GM19467 (cell line): ENCODE measurements at regions not wholly inside any gene's neighbourhood (a gene's known extent, or its start where the extent isn't known, plus 50 kb on each side); places are given as distances from the start of the nearest gene placed in this dataset.
"Not testable (repeated sequence)": the region's sequence is repeated elsewhere in the genome, so short reads cannot be mapped to it uniquely, and the experiment has no call there.

Experiments used
- ATAC-seq: cut with Tn5 transposase; IDR thresholded peaks from one replicate; pipeline ENCODE4 v1.9.1; 2021; ENCODE audit warnings: mild to moderate bottlenecking, moderate library complexity; ENCODE audit not compliant: unreplicated experiment

DNA sequence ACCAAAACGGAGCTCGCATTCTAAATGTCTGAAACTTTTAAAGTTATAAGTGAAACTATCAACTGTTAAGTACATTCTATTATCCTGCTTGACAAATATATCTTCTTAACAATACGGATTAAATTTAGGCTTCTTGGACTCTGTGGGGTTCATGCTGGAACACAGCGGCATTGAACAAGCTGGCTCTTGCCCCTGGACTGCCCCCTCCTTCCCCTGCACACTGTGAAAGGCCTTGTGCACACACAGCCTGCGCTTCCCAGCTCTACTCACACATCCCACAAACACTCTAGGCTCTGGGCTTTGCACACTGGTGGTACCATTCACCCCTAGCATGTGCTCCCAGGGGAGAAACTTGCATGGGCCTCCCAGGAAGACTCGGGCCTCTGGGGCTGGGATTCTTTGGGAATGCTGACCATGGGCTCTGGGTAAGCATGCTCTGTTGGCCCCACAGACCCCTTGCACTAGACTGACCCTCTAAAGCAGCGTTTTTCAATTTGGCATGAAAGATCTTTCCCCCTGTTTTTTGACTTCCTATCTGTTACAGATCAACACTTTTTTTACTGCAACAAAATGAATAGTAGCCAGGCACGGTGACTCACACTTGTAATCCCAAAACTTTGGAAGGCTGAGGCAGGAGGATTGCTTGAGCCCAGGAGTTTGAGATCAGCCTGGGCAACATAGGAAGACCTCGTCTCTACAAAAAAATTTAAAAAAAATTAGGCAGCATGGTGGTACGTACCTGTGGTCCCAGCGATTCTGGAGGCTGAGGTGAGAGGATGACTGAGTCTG is 96.2 kb upstream of the CPM start:
- no peak for ATAC-seq

DNA sequence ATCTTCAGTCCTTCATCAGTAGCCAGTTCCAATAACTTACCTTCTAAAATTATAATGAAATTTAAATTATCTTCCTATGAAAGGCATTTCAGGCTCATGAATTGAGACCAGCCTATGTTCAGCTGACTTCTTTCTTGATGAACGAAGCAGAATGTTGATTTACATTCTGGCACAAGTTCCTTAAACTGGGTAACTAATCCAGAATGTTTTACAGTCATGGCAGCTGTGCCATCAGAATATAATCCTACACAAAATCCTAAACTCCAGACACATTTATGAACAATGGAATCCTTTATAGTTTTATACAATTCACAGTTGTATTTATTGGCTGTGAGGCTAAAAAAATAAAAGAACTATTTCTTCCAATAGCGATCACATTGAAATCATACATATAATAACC is 97.3 kb upstream of the CPM start:
- ATAC-seq, result no peak

DNA sequence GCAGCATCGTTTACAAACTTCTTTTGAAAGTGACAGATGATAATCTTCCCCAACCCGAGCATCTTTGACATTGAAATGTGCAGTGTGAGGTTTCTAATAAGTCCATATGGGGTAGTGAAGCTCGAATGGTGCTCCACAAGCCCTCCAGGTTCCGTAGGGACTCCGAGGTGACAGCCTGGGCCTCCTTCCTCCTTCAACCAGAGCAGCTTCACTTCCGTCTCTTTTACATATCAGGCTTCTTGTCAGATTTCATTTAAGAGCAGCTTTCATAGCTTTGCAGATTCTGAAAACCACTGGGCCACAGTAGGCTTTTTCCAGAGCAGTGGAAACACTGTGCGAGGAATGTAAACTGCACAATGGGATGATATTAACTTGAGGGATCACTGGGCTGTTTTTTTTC is 103.6 kb upstream of the CPM start:
- ATAC-seq, result no peak

DNA sequence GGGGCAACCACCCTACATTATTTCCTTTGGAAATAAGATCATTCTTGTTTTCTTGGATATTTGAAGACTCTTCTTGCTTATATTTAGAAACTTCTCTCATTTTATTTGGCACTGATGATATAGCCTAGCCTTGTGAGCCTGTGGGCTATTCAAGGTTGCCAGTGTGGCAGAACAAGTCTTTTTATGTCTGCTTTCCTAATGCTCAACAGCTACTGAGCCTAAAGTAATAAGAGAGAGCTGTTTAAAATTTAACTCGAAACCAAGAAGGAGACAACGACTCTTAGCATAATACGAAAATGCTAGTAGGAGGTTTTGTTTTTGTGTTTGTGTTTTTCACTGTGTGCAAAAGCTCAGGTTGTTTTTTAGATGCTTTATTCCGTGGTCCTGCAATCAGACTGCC is 104.0 kb upstream of the CPM start:
- ATAC-seq, result no peak

DNA sequence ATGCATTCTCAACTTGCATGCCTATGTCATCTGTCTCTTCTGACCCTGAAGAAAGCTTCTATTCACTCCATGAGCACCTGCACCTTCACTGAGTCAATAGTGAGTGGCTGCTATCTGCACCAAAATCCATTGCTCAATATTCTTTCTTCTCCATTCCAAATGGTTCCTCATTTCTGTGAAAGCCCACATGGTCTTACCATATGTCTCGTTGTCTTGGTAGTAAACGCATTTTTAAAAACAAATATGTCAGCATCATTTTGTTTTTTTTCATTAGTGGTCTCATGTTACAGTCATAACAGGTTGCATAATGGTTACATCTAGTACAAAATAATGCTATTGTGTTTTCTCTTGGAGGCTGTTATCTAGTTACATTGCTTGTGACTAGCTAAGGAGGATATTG is 106.9 kb upstream of the CPM start:
- ATAC-seq, result no peak

DNA sequence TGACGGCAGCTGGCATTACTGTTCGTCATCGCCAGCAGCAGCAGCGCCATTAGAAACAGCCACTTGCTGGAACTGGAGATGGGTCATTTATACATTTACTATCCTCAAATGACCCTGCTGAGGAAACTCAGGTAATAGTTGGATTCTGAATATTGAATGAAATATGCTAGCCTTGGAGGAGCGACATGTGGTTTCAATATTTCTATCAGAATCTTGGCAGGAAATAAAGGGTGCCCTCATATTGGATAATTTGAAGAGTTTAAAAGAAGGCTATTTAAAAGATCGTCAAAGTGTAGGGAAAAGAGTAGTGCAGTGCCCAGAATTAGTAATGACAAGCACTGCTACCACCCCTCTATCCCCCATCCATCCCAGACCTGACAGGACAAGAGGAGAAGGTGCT is 109.6 kb upstream of the CPM start:
- ATAC-seq, result no peak

DNA sequence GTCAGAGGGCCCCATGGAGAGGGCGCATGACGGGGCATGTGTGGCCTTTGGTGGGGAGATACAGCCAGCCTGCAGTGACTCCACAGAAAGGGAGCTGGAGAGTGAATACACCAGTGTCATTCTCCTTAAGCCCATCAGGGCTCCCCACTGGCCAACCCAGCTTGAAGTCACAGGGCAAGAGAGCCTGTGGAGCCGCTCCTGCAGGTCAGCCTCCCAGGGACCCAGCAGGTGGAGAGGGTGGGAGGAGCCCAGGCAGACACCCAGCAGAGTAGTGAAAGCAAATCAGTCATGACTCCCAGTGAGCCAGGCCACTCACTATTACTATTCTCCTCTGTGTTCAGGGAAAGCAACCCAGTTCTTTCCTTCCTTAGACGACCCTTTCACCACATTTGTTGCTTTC is 110.0 kb upstream of the CPM start:
- ATAC-seq, result no peak

DNA sequence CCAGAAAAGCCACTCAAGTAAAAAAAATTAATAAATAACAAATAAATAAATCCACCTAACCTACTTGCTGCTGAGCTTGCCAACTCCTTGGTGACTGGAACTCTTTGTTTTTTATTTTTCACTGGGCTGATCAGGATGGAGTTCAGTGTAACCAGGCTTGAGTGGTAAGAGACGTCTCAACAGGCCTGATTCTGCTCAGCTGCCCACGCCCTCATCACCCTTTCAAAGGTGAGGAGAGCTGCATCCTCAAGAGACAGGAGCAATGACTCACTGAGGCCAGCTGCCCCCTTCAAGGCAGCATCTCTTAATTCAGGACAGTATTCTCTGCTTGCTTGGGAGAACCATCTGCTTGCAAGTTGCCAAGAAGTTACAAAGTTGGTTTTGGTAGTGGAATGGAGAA is 111.9 kb upstream of the CPM start:
- no peak for ATAC-seq

DNA sequence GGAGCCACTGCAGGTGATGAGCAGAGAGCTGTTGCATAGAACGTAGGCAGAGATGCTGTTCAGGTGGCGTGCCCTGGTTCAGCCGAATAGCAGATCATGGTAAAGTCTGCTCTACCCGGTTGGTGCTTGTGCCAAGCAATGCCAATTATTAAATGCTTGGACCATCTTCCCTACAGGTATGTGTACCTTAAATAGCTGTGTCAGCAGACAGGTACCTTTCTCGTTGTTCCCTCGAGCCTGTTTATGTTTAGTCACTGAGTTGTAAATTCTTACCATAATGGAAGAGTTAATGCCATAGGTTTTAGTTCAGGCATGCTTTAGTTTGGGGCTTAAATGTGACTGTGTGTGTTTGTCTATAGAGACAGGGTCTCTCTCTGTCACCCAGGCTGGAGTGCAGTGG is 112.5 kb upstream of the CPM start:
- ATAC-seq, result no peak

DNA sequence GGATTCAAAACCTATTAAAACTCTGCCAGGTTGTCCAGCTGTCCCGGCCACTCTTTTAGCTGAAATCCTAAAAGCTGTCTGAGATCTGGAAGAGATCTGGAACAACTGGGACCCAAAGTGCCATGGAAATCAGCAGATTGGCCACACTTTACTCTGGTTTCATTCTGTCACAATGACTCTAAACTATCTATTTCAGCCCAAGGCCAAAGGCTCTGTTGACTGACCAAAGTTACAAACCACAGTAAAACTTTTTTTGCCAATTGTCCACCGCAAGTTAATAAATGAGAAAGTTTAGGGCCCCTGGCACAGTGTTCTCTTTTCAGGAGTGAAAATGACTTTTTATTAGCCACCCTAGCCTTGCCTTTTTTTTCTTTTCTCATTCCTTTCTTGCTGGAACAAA is 113.4 kb upstream of the CPM start:
- ATAC-seq, result no peak

DNA sequence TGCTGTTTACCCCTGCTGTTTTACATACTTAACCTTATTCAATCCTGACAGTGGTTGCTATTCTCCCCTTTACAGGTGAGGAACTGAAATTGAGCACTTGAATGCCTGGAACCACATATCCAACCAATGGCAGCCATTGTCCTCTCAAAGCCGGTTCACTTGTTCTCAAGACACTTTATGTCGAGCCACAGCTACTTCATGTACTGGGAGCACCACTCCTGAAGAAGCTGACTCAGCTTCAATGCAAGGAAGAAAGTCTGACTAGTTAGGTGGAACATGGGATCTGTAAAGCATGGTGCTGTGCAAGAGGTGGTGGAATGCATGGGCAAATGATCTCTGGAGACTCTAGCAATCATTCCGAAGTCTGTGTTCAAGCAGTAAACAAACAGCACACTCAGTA is 113.9 kb upstream of the CPM start:
- no peak for ATAC-seq

DNA sequence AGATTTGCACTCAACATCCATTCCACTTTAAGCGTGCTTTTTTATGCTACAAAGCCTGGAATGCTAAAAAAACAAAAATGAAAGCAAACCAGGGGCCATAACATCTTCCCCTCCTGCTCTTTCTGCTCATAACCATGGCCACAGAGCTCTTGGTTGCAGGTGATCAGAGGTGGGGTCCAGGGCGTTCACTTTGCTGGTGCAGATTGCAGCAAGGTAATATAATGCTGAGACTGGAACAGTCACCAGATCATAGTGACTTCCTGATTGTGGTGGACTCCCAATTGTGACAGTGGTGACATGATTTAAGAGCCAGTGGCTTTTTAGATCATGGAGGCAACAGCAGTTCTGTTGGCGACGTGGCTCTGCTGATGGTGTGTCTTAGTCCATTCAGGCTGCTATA is 115.0 kb upstream of the CPM start:
- ATAC-seq, result no peak

DNA sequence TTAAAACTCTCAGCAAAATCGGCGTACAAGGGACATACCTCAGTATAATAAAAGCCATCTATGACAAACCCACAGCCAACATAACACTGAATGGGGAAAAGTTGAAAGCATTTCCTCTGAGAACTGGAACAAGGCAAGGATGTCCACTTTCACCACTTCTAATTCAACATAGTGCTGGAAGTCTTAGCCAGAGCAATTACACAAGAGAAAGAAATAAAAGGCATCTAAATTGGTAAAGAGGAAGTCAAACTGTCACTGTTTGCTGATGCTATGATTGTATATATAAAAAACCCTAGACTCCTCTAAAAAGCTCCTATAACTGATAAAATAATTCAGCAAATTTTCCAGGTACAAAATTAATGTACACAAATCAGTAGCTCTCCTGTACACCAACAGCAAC is 116.9 kb upstream of the CPM start:
- not testable (repeated sequence) for ATAC-seq

DNA sequence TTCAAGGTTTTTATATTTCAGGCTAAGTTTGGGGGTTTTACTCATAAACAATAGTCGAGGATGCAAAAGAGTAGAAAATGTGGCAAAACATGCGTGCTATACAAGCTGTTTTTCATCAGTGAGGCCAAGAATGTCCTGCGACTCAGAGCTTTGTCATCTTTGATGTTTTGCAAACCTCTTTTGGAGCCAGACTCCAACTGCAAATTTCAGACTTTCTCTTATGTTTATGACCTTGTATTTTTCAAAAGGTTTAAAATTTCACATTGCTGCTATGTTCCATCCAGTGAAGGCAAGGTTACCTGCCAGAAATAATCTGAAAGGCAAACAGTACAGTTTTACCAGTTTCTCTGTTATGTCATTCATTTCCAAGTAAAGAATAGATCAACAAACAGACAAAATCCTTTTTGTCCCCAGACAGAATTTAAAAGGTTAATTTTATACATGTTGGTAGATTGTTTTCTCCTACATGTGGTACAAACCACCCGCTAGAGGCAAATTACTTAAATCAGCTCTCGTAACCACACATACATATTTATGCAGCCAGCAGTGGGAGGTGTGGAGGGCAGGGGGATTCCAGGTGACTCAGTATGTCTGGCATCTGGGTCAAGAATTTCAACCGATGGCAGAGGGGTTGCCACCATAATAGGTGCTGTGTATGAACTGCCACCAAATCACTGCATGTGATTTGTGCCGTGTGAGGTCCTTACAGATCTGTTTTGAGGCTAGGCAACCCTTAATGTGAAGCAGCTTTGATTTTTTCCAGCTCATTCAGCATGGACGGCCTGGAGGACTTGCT is 119.8 kb upstream of the CPM start:
- no peak for ATAC-seq

DNA sequence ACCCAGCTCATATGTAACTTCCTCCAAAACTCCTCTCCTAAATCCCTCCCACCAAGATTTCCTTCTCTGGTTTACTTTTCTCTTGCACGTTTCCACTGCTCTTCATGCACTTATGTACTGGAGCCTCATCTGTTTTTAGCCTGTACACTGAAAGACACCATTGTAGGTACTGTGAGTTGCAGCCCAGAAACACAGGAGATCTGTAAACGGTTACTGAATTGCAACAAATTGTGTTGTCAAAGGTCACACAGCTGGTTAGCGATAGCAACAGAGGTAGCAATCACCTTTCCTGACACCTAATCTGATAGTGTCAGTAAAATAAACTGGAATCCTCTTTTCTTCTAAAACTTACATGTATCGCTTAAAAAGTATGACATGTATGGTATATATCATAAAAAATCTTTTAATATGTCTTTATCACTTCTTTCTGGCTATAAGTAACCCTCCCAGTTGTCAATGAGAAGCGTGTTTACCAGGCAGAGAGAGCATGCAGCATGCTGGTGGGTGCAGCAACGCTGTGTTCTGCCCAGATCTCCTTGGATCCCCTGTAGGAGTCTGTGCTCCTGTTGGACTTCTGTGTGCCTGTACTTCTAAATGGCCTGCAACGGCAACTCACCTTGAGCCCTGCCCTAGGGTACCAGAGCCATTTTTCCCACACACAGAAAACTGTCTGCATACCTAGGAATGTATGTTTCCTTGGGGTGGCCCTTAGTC is 121.5 kb upstream of the CPM start:
- no peak for ATAC-seq

DNA sequence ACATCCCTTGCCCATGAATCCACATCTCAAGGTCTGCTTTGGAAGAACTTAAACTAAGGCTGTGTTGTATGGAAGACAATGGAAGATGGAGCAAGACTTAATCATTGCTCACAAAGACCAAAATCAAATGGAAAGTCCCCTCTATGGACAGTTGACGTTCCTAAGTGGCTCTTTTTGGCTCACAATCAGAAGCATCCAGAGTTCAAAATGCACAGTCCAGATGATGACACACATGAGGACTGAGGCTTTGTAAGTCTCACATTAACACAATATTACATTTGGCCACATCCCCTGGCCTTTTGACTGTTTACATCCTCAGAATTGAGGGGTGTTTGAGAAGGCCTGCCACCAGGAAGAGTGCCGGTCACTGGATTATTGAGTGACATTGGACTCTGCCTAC is 122.3 kb upstream of the CPM start:
- ATAC-seq, result no peak

DNA sequence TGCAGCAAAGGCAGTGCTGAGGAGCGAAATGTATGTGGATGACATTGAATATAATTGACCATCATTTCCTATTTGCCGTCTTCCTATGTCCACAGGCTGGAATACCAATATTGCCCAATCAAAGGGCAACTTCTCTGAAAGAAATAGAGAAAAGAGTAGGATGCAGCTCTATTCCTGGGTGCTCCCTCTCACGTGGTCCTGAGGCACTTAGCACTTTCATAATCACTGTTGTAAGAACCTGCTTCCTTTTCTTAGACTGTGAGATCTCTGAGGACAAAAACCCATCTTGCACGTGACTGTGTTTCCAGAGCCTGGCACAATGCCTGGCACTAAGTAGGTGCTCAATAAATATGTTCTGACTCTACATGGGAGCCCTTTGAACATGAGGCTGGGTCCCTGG is 122.7 kb upstream of the CPM start:
- no peak for ATAC-seq

DNA sequence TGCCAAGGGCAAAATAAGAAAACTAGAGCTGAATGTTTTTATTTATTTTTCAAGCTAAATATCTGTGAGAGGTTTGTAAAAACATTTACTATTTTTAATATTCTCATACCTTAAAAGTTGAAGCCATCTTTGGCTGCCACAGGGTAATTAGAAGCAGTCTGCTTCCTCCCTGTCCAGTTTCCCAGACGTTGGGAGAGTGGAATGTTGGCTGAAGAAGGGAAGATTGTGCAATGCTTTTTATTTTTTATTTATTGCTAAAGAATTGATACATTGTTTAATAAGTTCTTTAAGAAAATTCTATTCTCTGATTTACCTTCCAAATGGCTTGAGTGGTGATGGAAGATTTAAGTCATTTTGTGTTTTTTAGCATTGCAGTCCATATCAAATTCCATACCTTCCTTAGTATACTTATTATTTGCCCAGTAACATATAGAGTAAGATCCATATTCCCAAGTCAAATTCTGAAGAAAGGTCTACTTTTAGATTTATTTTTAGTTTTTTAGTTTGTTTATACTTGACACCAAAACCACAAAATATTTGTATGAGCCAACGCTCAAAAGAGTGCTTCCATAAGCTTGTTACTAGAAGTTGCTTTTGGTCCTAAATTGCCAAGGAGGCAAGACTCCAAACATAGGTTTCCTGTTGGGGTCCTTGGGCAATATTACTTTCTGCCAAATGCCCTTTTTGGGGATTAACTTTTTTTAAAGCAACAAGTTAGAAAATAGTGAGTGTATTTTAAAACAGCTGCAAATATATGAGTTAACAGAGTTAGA is 124.0 kb upstream of the CPM start:
- ATAC-seq, result no peak

DNA sequence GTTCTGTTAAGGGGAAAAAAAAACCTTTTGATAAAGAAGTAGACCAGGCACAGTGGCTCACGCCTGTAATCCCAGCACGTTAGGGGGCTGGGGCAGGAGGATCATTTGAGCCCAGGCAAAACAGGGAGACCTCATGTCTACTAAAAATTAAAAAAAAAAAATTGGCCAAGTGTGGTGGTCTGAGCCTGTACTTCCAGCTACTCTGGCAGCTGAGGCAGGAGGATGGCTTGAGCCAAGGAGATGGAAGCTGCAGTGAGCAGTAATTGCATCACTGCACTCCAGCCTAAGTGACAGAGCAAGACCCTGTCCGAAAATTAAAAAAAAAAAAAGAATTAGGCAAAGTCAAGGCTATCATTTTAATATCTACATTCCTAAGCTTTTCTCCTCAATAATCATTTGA is 124.8 kb upstream of the CPM start:
- no peak for ATAC-seq

DNA sequence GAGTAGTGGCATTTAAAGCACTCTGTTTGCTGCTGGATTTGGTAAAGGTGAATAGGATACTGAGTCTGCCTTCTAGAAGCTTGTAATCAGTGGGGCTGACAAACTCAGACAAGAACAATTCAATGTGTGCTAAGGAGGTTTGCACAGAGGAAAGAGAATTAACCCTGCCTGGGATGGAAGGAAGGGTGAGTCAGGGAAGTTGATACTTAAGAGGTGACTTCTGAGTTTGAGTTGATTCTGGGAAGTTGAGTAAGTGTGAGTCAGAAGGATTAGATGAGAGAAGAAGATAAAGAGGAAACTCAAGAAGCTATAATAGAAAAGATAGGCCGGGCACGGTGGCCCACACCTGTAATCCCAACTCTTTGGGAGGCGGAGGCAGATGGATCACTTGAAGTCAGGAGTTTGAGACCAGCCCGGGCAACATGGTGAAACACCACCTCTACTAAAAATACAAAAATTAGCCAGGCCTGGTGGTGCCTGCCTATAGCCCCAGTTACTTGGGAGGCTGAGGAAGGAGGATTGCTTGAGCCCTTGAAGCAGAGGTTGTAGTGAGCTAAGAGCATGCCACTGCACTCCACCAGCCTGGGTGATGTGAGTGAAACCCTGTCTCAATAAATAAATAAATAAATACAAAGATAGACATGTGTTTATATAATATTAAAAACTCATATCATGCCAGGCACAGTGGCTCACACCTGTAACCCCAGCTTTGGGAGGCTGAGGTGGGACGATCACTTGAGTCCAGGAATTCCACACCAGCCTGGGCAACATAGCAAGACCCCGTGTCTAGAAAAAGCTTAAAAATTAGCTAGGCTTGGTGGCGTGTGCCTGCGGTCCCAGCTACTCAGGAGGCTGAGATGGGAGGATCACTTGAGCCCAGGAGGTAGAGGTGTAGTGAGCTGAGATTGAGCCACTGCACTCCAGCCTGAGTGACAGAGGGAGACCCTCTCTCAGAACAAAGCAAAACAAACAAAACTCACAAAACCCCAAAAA is 126.8 kb upstream of the CPM start:
- no peak for ATAC-seq
